PC-9 (cell line): ENCODE measurements at regions not wholly inside any gene's neighbourhood (a gene's known extent, or its start where the extent isn't known, plus 50 kb on each side); places are given as distances from the start of the nearest gene placed in this dataset.

ENCODE experiments used
- BruUV-seq: library from RNA; stranded (reverse); fragments of 400-500 nt; replicated peaks from 2 replicates; lab custom pipeline; 2021; lab: Mats Ljungman, UMichigan
- CTCF ChIA-PET: fragments of 300-600 bp; sonication (Branson Sonifier 250); formaldehyde crosslinking; loops from one replicate; lab custom pipeline; 2022; ENCODE audit warnings: antibody characterized with exemption; lab: Charles Lee
- POLR2A ChIA-PET: fragments of 300-600 bp; sonication (Branson Sonifier 250); formaldehyde crosslinking; loops from one replicate; lab custom pipeline; 2022; ENCODE audit warnings: antibody characterized with exemption; ENCODE audit not compliant: unreplicated experiment; lab: Charles Lee
- DNase-seq, 2 experiments: peaks; one replicate each; pipeline versions ENCODE4 v3.0.0 to v3.0.0-alpha.2; 2015 to 2022; ENCODE audit warnings: mixed read lengths in 1 of 2
- H2AFZ ChIP-seq: fragments of 200-600 bp; sonication (generic); 2 replicates; pipeline ENCODE4 v1.8.1; 2017; ENCODE audit warnings: antibody characterized with exemption
- H3F3A ChIP-seq: fragments of 200-600 bp; sonication (generic); 2 replicates; pipeline ENCODE4 v1.8.1; 2017; ENCODE audit warnings: antibody characterized with exemption, mild to moderate bottlenecking, low read depth; ENCODE audit not compliant: insufficient read depth
- H3K27ac ChIP-seq: fragments of 200-600 bp; sonication (generic); 2 replicates; pipeline ENCODE4 v1.6.1; 2016; ENCODE audit warnings: mixed run types
- H3K27me3 ChIP-seq: fragments of 200-600 bp; sonication (generic); 2 replicates; pipeline ENCODE4 v1.6.1; 2016; ENCODE audit warnings: low read depth, mixed run types; ENCODE audit not compliant: insufficient read depth
- H3K36me3 ChIP-seq: fragments of 200-600 bp; sonication (generic); 2 replicates; pipeline ENCODE4 v1.6.1; 2016; ENCODE audit warnings: low read depth, mixed run types
- H3K4me1 ChIP-seq: fragments of 200-600 bp; sonication (generic); replicated peaks from 2 replicates; pipeline ENCODE4 v1.6.1; 2016; ENCODE audit warnings: mixed run types; ENCODE audit not compliant: insufficient read depth
- H3K4me2 ChIP-seq: fragments of 200-600 bp; sonication (generic); 2 replicates; pipeline ENCODE4 v1.6.1; 2017; ENCODE audit warnings: mixed run types
- H3K4me3 ChIP-seq: fragments of 200-600 bp; sonication (generic); 2 replicates; pipeline ENCODE4 v1.6.1; 2016; ENCODE audit warnings: mixed run types
- H3K79me2 ChIP-seq: fragments of 200-600 bp; sonication (generic); 2 replicates; pipeline ENCODE4 v1.6.1; 2017; ENCODE audit warnings: low read depth, mixed run types
- H3K9me2 ChIP-seq: fragments of 200-600 bp; sonication (generic); 2 replicates; pipeline ENCODE4 v1.8.1; 2017; ENCODE audit warnings: mild to moderate bottlenecking; ENCODE audit not compliant: insufficient read depth
- H3K9me3 ChIP-seq: fragments of 200-600 bp; sonication (generic); 2 replicates; pipeline ENCODE4 v1.8.1; 2016; ENCODE audit warnings: low read depth; ENCODE audit not compliant: insufficient read depth
- H4K20me1 ChIP-seq: fragments of 200-600 bp; sonication (generic); 2 replicates; pipeline ENCODE4 v1.8.1; 2017; ENCODE audit not compliant: insufficient read depth
- CTCF ChIP-seq: fragments of 200-600 bp; sonication (generic); conservative IDR thresholded peaks from 2 replicates; pipeline ENCODE4 v1.6.1; 2017; ENCODE audit warnings: mixed run types, antibody characterized with exemption, mild to moderate bottlenecking, moderate library complexity
- EZH2 ChIP-seq: fragments of 200-600 bp; sonication (generic); IDR thresholded peaks from 2 replicates; pipeline ENCODE4 v1.8.0; 2017; ENCODE audit warnings: antibody characterized with exemption, low read depth
- intact Hi-C: fragments of 100-400 bp; cut with micrococcal nuclease; formaldehyde crosslinking; loops from one replicate; pipeline ENCODE4 v1.10.0; 2022; ENCODE audit not compliant: unreplicated experiment

DNA sequence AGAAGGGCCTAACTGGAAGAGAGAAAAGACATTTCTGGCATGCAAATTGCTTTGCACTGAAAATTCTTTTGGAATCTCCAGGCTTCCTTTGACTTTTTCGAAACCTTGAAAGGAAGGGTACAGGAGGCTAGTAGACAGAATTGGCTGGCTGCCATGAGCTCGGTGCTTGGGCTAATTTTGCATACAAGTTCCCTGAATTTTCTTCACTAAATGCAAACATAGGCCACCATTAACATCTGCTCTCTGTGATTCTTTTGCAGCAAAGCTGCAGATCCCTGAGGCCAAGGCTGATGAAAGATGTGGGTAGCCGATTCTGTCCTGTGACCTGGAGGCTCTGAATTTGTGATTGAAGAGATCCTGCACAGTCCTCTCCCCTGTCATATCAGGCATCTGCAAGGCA, 247.8 kb upstream of the MCTP2 start:
- no peaks in the 10 kb centered on the region for H3K79me2 ChIP-seq
- no peaks in the 10 kb centered on the region for H3F3A ChIP-seq
- 0 out of 2 replicates have a peak, but pooled peaks cover 15% of the 10 kb centered on the region for H3K27me3 ChIP-seq
- H4K20me1 ChIP-seq: no peaks in the 10 kb centered on the region
- no peak overlapping the region for H2AFZ ChIP-seq
- no peak overlapping the region for H3K4me2 ChIP-seq
- intact Hi-C loops: no loop called here
- no peak overlapping the region for H3K4me3 ChIP-seq
- no peaks in the 10 kb centered on the region for H3K36me3 ChIP-seq
- POLR2A ChIA-PET: no interaction called here
- no TSS peak for BruUV-seq
- H3K9me2 ChIP-seq: no peaks in the 10 kb centered on the region
- CTCF ChIA-PET: no interaction called here
- no peak for DNase-seq
- H3K4me1 ChIP-seq: no peaks in the 10 kb centered on the region
- H3K9me3 ChIP-seq: no peaks in the 10 kb centered on the region
- TF ChIP-seq EZH2: no peak
- no peak for TF ChIP-seq CTCF
- no peak overlapping the region for H3K27ac ChIP-seq

DNA sequence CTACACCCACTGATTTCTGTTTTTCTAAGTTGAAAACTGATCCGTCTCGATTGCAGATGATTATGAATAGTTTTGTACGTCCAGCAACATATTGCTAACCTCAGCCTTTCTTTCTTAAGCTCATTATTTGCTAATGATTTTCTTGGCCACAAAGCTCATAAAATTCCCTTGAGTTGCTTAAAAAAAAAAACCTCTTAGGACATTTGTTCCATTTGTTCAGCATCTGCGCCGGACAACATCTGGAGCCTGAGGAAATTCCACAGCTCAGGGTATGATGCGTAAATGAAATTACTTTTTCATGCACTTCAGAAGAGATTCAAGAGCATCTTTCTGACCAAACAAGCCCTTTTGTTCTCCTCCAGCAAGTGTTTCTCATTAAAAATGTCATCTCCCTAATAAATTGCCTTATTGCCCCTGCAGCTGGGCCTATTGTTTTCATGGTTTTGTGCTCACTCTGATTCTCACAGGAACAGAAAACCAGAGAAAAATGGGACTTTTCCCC, 249.1 kb upstream of the MCTP2 start:
- CTCF ChIA-PET: no interaction called here
- intact Hi-C loops: no loop called here

GRCh38 chr15:93981706-93982105, 249.7 kb upstream of the MCTP2 start:
- Histone ChIP-seq H3K9me3 (no peaks in the 10 kb centered on the region), H3K9me2 (no peaks in the 10 kb centered on the region), H3K79me2 (no peaks in the 10 kb centered on the region), H2AFZ (no peak overlapping the region), H3K36me3 (no peaks in the 10 kb centered on the region), H3K27me3 (0 out of 2 replicates have a peak, but pooled peaks cover 15% of the 10 kb centered on the region), H3K4me2 (no peak overlapping the region), H3F3A (no peaks in the 10 kb centered on the region), H3K4me3 (no peak overlapping the region), H3K27ac (no peak overlapping the region), H4K20me1 (no peaks in the 10 kb centered on the region), H3K4me1 (no peaks in the 10 kb centered on the region)
- DNase-seq: no peak
- TF ChIP-seq CTCF: no peak
- no peak for TF ChIP-seq EZH2
- CTCF ChIA-PET: no interaction called here
- BruUV-seq: no TSS peak
- intact Hi-C loops: no loop called here
- POLR2A ChIA-PET: no interaction called here

More for the DNA sequence above, 249.1 kb upstream of the MCTP2 start:
- Histone ChIP-seq H3F3A (no peaks in the 10 kb centered on the region), H3K27ac (no peak overlapping the region), H2AFZ (no peak overlapping the region), H4K20me1 (no peaks in the 10 kb centered on the region), H3K36me3 (no peaks in the 10 kb centered on the region), H3K4me3 (no peak overlapping the region), H3K9me2 (no peaks in the 10 kb centered on the region), H3K4me1 (no peaks in the 10 kb centered on the region), H3K27me3 (0 out of 2 replicates have a peak, but pooled peaks cover 15% of the 10 kb centered on the region), H3K79me2 (no peaks in the 10 kb centered on the region), H3K4me2 (no peak overlapping the region), H3K9me3 (no peaks in the 10 kb centered on the region)
- no peak for DNase-seq
- no TSS peak for BruUV-seq
- POLR2A ChIA-PET: no interaction called here
- no peak for TF ChIP-seq EZH2
- no peak for TF ChIP-seq CTCF
